Liver (tissue), 8 donors: ENCODE measurements at regions not wholly inside any gene's neighbourhood (a gene's known extent, or its start where the extent isn't known, plus 50 kb on each side); places are given as distances from the start of the nearest gene placed in this dataset.

Experiments
- DNase-seq: peaks from one replicate; pipeline ENCODE4 v3.0.0-alpha.2; 2017; ENCODE audit warnings: low spot score
- H3K27ac ChIP-seq, 2 donors: one replicate each; pipeline ENCODE4 v1.7.0; 2013; ENCODE audit warnings: inconsistent platforms in 2 of 2, low read length in 2 of 2, control low read depth in 1 of 2, low read depth in 1 of 2, mild to moderate bottlenecking in 1 of 2
- H3K27me3 ChIP-seq, 4 donors: one replicate each; pipeline versions ENCODE4 v1.6.1 to v1.7.0; 2013; ENCODE audit warnings: low read length in 3 of 4, inconsistent platforms in 1 of 4, mild to moderate bottlenecking in 1 of 4, moderate library complexity in 1 of 4; ENCODE audit not compliant: control insufficient read depth in 4 of 4, insufficient read depth in 4 of 4
- H3K36me3 ChIP-seq, 4 donors: one replicate each; pipeline versions ENCODE4 v1.6.1 to v1.7.0; 2013; ENCODE audit warnings: low read length in 3 of 4, mild to moderate bottlenecking in 3 of 4, low read depth in 1 of 4, moderate library complexity in 1 of 4; ENCODE audit not compliant: control insufficient read depth in 4 of 4, insufficient read depth in 3 of 4
- H3K4me1 ChIP-seq, 4 donors: one replicate each; pipeline versions ENCODE4 v1.6.1 to v1.7.0; 2013; ENCODE audit warnings: low read length in 3 of 4, mild to moderate bottlenecking in 3 of 4, moderate library complexity in 1 of 4; ENCODE audit not compliant: control insufficient read depth in 4 of 4, insufficient read depth in 4 of 4
- H3K4me3 ChIP-seq, 3 donors: one replicate each; pipeline versions ENCODE4 v1.6.1 to v1.7.0; 2013; ENCODE audit warnings: low read length in 3 of 3, control low read depth in 1 of 3, low read depth in 1 of 3, mild to moderate bottlenecking in 1 of 3
- H3K9ac ChIP-seq, 2 donors: one replicate each; pipeline ENCODE4 v1.7.0; 2013; ENCODE audit warnings: low read length in 2 of 2, mild to moderate bottlenecking in 2 of 2, moderate library complexity in 2 of 2, control low read depth in 1 of 2, low read depth in 1 of 2
- H3K9me3 ChIP-seq, 4 donors: one replicate each; pipeline versions ENCODE4 v1.6.1 to v1.7.0; 2013; ENCODE audit warnings: low read length in 3 of 4; ENCODE audit not compliant: control insufficient read depth in 4 of 4
- ATF3 ChIP-seq: IDR thresholded peaks from 2 replicates; pipeline ENCODE4 v1.6.1; 2016; ENCODE audit warnings: antibody characterized with exemption
- EGR1 ChIP-seq, 2 donors: IDR thresholded peaks; 2 replicates each; pipeline ENCODE4 v1.6.1; 2016 to 2018; ENCODE audit warnings: antibody characterized with exemption in 2 of 2, low read depth in 2 of 2
- FOXA1 ChIP-seq: IDR thresholded peaks from 2 replicates; pipeline ENCODE4 v1.6.1; 2016; ENCODE audit warnings: antibody characterized with exemption
- FOXA2 ChIP-seq: IDR thresholded peaks from 2 replicates; pipeline ENCODE4 v1.6.1; 2016; ENCODE audit warnings: antibody characterized with exemption
- HNF4A ChIP-seq, 2 donors: conservative IDR thresholded peaks; 2 replicates each; pipeline ENCODE4 v1.6.1; 2016; ENCODE audit warnings: antibody characterized with exemption in 2 of 2, mild to moderate bottlenecking in 2 of 2
- JUND ChIP-seq, 2 donors: IDR thresholded peaks; 2 replicates each; pipeline ENCODE4 v1.6.1; 2016; ENCODE audit warnings: antibody characterized with exemption in 2 of 2
- NR2F2 ChIP-seq: IDR thresholded peaks from 2 replicates; pipeline ENCODE4 v1.6.1; 2016; ENCODE audit warnings: antibody characterized with exemption
- RAD21 ChIP-seq, 2 donors: IDR thresholded peaks; 2 replicates each; pipeline ENCODE4 v1.6.1; 2016; ENCODE audit warnings: antibody characterized with exemption in 2 of 2, mild to moderate bottlenecking in 2 of 2
- SP1 ChIP-seq: IDR thresholded peaks from 2 replicates; pipeline ENCODE4 v1.6.1; 2018; ENCODE audit warnings: antibody characterized with exemption, mild to moderate bottlenecking
- TAF1 ChIP-seq: conservative IDR thresholded peaks from 2 replicates; pipeline ENCODE4 v1.6.1; 2016; ENCODE audit warnings: antibody characterized with exemption, mild to moderate bottlenecking
- ZBTB33 ChIP-seq: IDR thresholded peaks from 2 replicates; pipeline ENCODE4 v1.6.1; 2016; ENCODE audit warnings: antibody characterized with exemption
- whole genome bisulfite sequencing: extraction: QIAGEN DNeasy Blood & Tissue Kit; methylation state at CpG from one replicate; pipeline ENCODE4 v1.1.7; 2013; 5-methylcytosine and 5-hydroxymethylcytosine counted together
- TF ChIP-seq, protein P1 (sequence below): fragments of 150-350 bp; IDR thresholded peaks from 2 replicates; pipeline ENCODE4 v1.5.1; 2017; ENCODE audit warnings: improper control_type of control experiment, low read depth, low read length; ENCODE audit not compliant: missing input control
- donor health status: healthy.
- donor health status: healthy.
- donor health status: healthy.
- donor health status: healthy.
- donor health status: healthy.

GRCh38 chr2:240204431-240205276 lies 64.2 kb upstream of the OTOS start (continued):
- TF ChIP-seq ZBTB33 (no peak), NR2F2 (no peak), SP1 (no peak), JUND (IDR thresholded peaks at IDR 0.05) (no peak), FOXA1 (no peak)

DNA sequence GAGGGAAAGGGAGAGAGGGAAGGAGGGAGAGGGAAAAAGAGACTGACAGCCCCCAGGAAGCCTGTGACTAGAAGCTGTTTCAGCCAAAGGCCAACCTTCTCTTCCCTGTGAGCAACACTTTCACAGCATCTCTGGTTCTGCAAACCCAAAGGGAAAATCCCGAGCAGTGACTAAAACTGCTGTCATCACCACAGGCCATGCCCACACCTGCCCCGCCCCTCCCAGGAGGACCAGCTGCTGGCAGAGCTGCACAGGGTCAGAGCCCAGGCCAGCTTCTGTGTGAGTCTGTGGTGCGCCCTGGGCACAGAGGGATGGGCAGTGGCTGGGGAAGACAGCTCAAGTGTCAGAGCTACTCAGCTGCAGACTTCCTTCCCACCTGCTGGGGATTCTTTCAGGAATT lies 64.9 kb upstream of the OTOS start:
- H3K36me3 ChIP-seq, result no peaks in the 10 kb centered on the region
- WGBS, result 37% methylated on average over 3 of the region's 3 CpGs
- H3K4me3 ChIP-seq, result no peak overlapping the region
- H3K27me3 ChIP-seq, result no peaks in the 10 kb centered on the region
- TF ChIP-seq TAF1 (no peak), ATF3 (no peak), FOXA2 (no peak), EGR1 (IDR thresholded peaks at IDR 0.05; ENCODE audit: low read depth in 2 of 2) (no peak), FOXA1 (no peak), ZBTB33 (no peak), JUND (IDR thresholded peaks at IDR 0.05) (no peak)
- no peak overlapping the region for H3K9ac ChIP-seq
- no peaks in the 10 kb centered on the region for H3K4me1 ChIP-seq
- H3K9me3 ChIP-seq, result no peaks in the 10 kb centered on the region
- no peak for DNase-seq
- H3K27ac ChIP-seq, result no peak overlapping the region

DNA sequence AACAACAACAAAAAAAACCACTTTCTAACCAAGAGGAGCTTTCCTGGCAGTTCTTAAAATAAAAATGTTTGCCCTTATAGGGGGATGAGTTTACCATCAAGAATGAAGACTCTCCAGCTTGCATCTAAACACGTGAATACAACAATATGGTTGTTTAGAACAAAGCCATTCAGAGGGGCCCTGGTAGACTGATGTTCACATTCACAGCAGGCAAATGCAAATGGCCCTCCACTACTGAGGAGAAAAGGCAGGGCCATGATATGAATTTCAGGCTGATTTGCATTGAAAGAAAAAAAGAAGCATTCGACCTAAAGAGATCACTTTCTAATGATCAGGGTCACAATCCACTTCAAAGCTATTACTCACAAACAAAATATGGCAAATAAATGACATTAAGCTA lies 65.3 kb upstream of the OTOS start:
- Histone ChIP-seq H3K27ac (no peak overlapping the region), H3K9ac (no peak overlapping the region), H3K4me1 (no peaks in the 10 kb centered on the region), H3K4me3 (no peak overlapping the region), H3K9me3 (no peaks in the 10 kb centered on the region), H3K36me3 (no peaks in the 10 kb centered on the region), H3K27me3 (no peaks in the 10 kb centered on the region)
- TF ChIP-seq HNF4A (conservative IDR thresholded peaks at IDR 0.05), result no peak
- no peak for TF ChIP-seq TAF1
- TF ChIP-seq FOXA1, result no peak
- TF ChIP-seq ATF3, result no peak
- no peak for TF ChIP-seq SP1
- TF ChIP-seq, protein P1, sequence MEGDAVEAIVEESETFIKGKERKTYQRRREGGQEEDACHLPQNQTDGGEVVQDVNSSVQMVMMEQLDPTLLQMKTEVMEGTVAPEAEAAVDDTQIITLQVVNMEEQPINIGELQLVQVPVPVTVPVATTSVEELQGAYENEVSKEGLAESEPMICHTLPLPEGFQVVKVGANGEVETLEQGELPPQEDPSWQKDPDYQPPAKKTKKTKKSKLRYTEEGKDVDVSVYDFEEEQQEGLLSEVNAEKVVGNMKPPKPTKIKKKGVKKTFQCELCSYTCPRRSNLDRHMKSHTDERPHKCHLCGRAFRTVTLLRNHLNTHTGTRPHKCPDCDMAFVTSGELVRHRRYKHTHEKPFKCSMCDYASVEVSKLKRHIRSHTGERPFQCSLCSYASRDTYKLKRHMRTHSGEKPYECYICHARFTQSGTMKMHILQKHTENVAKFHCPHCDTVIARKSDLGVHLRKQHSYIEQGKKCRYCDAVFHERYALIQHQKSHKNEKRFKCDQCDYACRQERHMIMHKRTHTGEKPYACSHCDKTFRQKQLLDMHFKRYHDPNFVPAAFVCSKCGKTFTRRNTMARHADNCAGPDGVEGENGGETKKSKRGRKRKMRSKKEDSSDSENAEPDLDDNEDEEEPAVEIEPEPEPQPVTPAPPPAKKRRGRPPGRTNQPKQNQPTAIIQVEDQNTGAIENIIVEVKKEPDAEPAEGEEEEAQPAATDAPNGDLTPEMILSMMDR, result no peak
- TF ChIP-seq RAD21 (IDR thresholded peaks at IDR 0.05), result no peak
- no peak for DNase-seq
- 26% methylated on average over 2 of the region's 2 CpGs for WGBS
